ENCODE measurements at regions not wholly inside any gene's neighbourhood (a gene's known extent, or its start where the extent isn't known, plus 50 kb on each side); places are given as distances from the start of the nearest gene placed in this dataset.
A peak's percentile ranks its signal among the peaks of the same experiment; 100 is the strongest.

DNA sequence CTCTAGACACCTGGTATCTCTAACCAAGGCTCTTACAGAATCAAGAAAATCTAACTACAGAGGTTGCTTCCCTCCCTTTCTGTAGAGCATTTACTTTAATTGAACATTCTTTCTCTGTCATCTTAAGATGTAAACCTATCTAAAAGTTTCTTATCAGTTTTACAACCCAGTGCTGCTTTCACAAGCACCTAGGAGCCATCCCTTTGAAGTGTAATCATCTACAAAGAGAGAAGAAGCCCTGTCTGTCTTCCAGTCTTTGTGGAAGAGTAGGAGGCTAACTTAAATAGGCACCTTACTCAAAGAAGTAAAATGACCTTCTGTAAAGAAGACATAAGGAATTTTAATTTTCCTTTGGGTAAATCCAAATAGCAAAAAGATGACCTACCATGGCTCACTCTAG is 763.9 kb upstream of the LRFN5 start:
- H3K79me2 ChIP-seq (ENCODE audit: insufficient read depth, low read length): no peaks in the 10 kb centered on the region
- H3K9ac ChIP-seq (ENCODE audit: low read length): no peak overlapping the region
- H3K9me3 ChIP-seq (ENCODE audit: insufficient read depth, low read length): no peaks in the 10 kb centered on the region
- peak overlapping the region; percentile 39 for H2AFZ ChIP-seq (ENCODE audit: low read depth, low read length, severe bottlenecking)
- H3K27me3 ChIP-seq (ENCODE audit: low read length): no peaks in the 10 kb centered on the region
- TF ChIP-seq EZH2phosphoT487 (conservative IDR thresholded peaks at IDR 0.05; ENCODE audit: low read length): no peak
- H4K20me1 ChIP-seq (ENCODE audit: low read depth, low read length): no peaks in the 10 kb centered on the region
- no peak overlapping the region for H3K4me2 ChIP-seq (ENCODE audit: low read depth, low read length, poor library complexity, severe bottlenecking)
- H3F3A ChIP-seq (ENCODE audit: insufficient read depth): no peaks in the 10 kb centered on the region
- no peak overlapping the region for H3K4me3 ChIP-seq (ENCODE audit: insufficient read depth, low read length, poor library complexity, severe bottlenecking)
- no peak overlapping the region for H3K27ac ChIP-seq (ENCODE audit: low read depth, low read length)
- H3K9me2 ChIP-seq (replicated peaks; ENCODE audit: insufficient read depth, low read length): no peaks in the 10 kb centered on the region
- no peaks in the 10 kb centered on the region for H3K36me3 ChIP-seq (ENCODE audit: low read length)

DNA sequence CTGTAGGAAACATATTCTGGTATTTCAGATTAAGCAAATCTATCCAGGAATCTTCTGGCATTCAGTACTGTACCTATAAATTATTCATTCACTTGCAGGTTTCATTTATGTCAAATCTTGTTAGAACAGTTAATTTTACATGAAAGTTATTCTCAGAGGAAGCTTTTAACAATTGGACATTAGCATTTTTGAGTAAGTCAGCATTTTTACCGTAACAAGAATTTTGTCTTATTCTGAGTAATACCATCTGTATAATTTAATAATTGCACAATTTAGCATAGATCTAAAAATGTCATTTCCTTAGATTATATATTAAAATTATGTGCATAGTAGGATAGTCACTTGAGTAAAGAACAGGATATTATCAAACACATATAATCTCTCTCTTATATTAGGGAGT is 764.8 kb upstream of the LRFN5 start:
- H3K27ac ChIP-seq (ENCODE audit: low read depth, low read length): no peak overlapping the region
- no peak overlapping the region for H3K4me3 ChIP-seq (ENCODE audit: insufficient read depth, low read length, poor library complexity, severe bottlenecking)
- H3K4me2 ChIP-seq (ENCODE audit: low read depth, low read length, poor library complexity, severe bottlenecking): no peak overlapping the region
- no peak overlapping the region for H3K9ac ChIP-seq (ENCODE audit: low read length)
- H3K79me2 ChIP-seq (ENCODE audit: insufficient read depth, low read length): no peaks in the 10 kb centered on the region
- no peaks in the 10 kb centered on the region for H3F3A ChIP-seq (ENCODE audit: insufficient read depth)
- no peaks in the 10 kb centered on the region for H4K20me1 ChIP-seq (ENCODE audit: low read depth, low read length)
- H2AFZ ChIP-seq (ENCODE audit: low read depth, low read length, severe bottlenecking): no peak overlapping the region
- no peaks in the 10 kb centered on the region for H3K36me3 ChIP-seq (ENCODE audit: low read length)
- TF ChIP-seq, protein P1, sequence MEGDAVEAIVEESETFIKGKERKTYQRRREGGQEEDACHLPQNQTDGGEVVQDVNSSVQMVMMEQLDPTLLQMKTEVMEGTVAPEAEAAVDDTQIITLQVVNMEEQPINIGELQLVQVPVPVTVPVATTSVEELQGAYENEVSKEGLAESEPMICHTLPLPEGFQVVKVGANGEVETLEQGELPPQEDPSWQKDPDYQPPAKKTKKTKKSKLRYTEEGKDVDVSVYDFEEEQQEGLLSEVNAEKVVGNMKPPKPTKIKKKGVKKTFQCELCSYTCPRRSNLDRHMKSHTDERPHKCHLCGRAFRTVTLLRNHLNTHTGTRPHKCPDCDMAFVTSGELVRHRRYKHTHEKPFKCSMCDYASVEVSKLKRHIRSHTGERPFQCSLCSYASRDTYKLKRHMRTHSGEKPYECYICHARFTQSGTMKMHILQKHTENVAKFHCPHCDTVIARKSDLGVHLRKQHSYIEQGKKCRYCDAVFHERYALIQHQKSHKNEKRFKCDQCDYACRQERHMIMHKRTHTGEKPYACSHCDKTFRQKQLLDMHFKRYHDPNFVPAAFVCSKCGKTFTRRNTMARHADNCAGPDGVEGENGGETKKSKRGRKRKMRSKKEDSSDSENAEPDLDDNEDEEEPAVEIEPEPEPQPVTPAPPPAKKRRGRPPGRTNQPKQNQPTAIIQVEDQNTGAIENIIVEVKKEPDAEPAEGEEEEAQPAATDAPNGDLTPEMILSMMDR (IDR thresholded peaks at IDR 0.05; ENCODE audit: insufficient read depth, low read length, poor library complexity, severe bottlenecking): no peak
- no peak for TF ChIP-seq EZH2phosphoT487 (conservative IDR thresholded peaks at IDR 0.05; ENCODE audit: low read length)
- no peaks in the 10 kb centered on the region for H3K9me3 ChIP-seq (ENCODE audit: insufficient read depth, low read length)
- H3K9me2 ChIP-seq (replicated peaks; ENCODE audit: insufficient read depth, low read length): no peaks in the 10 kb centered on the region
- no peaks in the 10 kb centered on the region for H3K27me3 ChIP-seq (ENCODE audit: low read length)

DNA sequence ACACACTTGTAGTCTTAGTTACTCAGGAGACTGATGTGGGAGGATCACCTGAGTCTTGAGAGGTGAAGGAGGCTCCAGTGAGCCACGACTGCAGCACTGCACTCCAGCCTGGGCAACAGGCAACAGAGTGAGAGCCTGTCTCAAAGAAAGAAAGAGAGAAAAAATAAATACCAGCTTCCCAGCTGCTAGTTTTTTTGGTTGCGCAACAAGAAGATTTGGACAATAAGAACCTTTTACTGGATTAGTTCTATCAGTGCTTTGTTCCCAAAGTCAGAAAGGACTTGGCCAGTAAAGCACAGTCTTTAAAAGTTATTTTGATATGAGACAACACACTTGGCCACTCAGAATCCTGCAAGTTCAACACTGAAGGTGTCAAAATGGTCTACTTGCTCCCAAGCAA is 768.1 kb upstream of the LRFN5 start:
- H3K4me2 ChIP-seq (ENCODE audit: low read depth, low read length, poor library complexity, severe bottlenecking): no peak overlapping the region
- H3K9me2 ChIP-seq (replicated peaks; ENCODE audit: insufficient read depth, low read length): no peaks in the 10 kb centered on the region
- H3K27me3 ChIP-seq (ENCODE audit: low read length): no peaks in the 10 kb centered on the region
- no peaks in the 10 kb centered on the region for H4K20me1 ChIP-seq (ENCODE audit: low read depth, low read length)
- no peaks in the 10 kb centered on the region for H3K79me2 ChIP-seq (ENCODE audit: insufficient read depth, low read length)
- no peak overlapping the region for H3K9ac ChIP-seq (ENCODE audit: low read length)
- H3K27ac ChIP-seq (ENCODE audit: low read depth, low read length): no peak overlapping the region
- H3K36me3 ChIP-seq (ENCODE audit: low read length): no peaks in the 10 kb centered on the region
- H3F3A ChIP-seq (ENCODE audit: insufficient read depth): no peaks in the 10 kb centered on the region
- H2AFZ ChIP-seq (ENCODE audit: low read depth, low read length, severe bottlenecking): peak overlapping the region; percentile 53
- no peak overlapping the region for H3K4me3 ChIP-seq (ENCODE audit: insufficient read depth, low read length, poor library complexity, severe bottlenecking)
- no peaks in the 10 kb centered on the region for H3K9me3 ChIP-seq (ENCODE audit: insufficient read depth, low read length)
- TF ChIP-seq, protein P1 (IDR thresholded peaks at IDR 0.05; ENCODE audit: insufficient read depth, low read length, poor library complexity, severe bottlenecking): no peak
- no peak for TF ChIP-seq EZH2phosphoT487 (conservative IDR thresholded peaks at IDR 0.05; ENCODE audit: low read length)

DNA sequence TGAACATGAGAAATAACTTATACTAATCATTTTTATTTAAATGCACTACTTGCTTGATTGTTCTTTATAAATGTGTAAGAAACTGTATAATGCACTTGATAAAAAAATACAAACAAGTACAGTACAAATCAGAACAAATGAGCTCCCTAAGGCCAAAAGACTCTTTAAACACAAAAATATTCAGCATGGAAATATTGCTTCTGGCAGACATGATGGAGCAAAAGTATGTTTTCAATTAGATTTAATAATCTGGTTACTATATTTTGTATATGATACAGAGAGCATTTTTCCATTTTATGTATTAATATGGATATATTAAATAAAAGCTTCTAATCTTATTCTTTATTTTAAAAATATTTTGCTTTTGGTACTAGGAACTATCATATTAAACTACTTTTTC is 800.2 kb upstream of the LRFN5 start:
- Histone ChIP-seq H3K36me3 (ENCODE audit: low read length) (no peaks in the 10 kb centered on the region), H2AFZ (ENCODE audit: low read depth, low read length, severe bottlenecking) (no peak overlapping the region), H3K9me3 (ENCODE audit: insufficient read depth, low read length) (no peaks in the 10 kb centered on the region), H3K9me2 (replicated peaks; ENCODE audit: insufficient read depth, low read length) (no peaks in the 10 kb centered on the region), H3F3A (ENCODE audit: insufficient read depth) (no peaks in the 10 kb centered on the region), H3K27me3 (ENCODE audit: low read length) (no peaks in the 10 kb centered on the region), H3K4me2 (ENCODE audit: low read depth, low read length, poor library complexity, severe bottlenecking) (no peak overlapping the region), H3K4me3 (ENCODE audit: insufficient read depth, low read length, poor library complexity, severe bottlenecking) (no peak overlapping the region), H4K20me1 (ENCODE audit: low read depth, low read length) (no peaks in the 10 kb centered on the region), H3K79me2 (ENCODE audit: insufficient read depth, low read length) (no peaks in the 10 kb centered on the region), H3K9ac (ENCODE audit: low read length) (no peak overlapping the region), H3K27ac (ENCODE audit: low read depth, low read length) (no peak overlapping the region)
- TF ChIP-seq, protein P1 (IDR thresholded peaks at IDR 0.05; ENCODE audit: insufficient read depth, low read length, poor library complexity, severe bottlenecking): no peak
- no peak for TF ChIP-seq EZH2phosphoT487 (conservative IDR thresholded peaks at IDR 0.05; ENCODE audit: low read length)
